ENCODE measurements at regions not wholly inside any gene's neighbourhood (a gene's known extent, or its start where the extent isn't known, plus 50 kb on each side); places are given as distances from the start of the nearest gene placed in this dataset.

- TF ChIP-seq, protein P1, sequence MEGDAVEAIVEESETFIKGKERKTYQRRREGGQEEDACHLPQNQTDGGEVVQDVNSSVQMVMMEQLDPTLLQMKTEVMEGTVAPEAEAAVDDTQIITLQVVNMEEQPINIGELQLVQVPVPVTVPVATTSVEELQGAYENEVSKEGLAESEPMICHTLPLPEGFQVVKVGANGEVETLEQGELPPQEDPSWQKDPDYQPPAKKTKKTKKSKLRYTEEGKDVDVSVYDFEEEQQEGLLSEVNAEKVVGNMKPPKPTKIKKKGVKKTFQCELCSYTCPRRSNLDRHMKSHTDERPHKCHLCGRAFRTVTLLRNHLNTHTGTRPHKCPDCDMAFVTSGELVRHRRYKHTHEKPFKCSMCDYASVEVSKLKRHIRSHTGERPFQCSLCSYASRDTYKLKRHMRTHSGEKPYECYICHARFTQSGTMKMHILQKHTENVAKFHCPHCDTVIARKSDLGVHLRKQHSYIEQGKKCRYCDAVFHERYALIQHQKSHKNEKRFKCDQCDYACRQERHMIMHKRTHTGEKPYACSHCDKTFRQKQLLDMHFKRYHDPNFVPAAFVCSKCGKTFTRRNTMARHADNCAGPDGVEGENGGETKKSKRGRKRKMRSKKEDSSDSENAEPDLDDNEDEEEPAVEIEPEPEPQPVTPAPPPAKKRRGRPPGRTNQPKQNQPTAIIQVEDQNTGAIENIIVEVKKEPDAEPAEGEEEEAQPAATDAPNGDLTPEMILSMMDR (IDR thresholded peaks at IDR 0.05) = no peak
- TF ChIP-seq POLR2A (IDR thresholded peaks at IDR 0.05) = no peak
These were observed 53.2 kb upstream of the ACO1 start for GRCh38 chr9:32331240-32331639.

Data from testis (tissue), 2 donors.